ENCODE measurements at regions not wholly inside any gene's neighbourhood (a gene's known extent, or its start where the extent isn't known, plus 50 kb on each side); places are given as distances from the start of the nearest gene placed in this dataset.

DNA sequence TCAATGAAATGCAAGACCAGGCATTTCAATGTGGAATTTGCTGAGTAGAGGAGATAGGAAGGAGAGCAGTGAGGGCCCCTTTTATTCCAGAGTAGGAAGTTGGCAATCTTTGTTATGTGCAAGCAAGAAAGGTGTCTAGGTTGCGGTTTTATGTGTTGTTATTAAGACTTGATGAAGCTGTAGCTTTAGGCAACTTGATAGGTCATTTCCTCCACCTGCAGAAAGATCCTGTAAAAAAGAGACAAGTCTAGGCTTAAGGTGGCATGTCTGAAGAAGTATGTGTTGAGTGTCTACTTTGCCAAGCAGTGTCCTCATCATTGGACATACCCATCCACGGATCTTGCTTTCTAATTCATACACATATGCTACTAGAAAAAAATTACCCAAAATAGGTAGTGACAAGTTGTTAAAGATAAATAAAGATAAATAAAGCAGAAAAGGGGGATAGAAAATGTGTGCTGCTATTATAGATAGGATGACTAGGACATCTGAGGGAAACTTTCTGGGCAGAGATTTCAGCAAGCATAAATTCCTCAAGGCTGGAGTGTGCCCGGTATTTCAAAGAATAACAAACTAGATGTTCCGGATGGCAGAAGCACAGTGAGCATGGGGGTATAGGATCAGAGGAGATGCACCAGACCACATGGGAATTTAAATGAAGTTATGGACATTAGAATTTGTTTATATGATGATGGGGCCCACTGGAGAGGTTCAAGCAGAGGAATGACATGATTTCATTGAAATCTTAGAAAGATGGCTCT, 335.0 kb downstream of the TGFB2 start:
- CTCF ChIA-PET, result interaction anchor here (1.4 kb wide), 1 partner anchor 20 kb away, joined by 3 read pairs; no protein-coding TSS in a partner anchor
- TF ChIP-seq, protein P1, sequence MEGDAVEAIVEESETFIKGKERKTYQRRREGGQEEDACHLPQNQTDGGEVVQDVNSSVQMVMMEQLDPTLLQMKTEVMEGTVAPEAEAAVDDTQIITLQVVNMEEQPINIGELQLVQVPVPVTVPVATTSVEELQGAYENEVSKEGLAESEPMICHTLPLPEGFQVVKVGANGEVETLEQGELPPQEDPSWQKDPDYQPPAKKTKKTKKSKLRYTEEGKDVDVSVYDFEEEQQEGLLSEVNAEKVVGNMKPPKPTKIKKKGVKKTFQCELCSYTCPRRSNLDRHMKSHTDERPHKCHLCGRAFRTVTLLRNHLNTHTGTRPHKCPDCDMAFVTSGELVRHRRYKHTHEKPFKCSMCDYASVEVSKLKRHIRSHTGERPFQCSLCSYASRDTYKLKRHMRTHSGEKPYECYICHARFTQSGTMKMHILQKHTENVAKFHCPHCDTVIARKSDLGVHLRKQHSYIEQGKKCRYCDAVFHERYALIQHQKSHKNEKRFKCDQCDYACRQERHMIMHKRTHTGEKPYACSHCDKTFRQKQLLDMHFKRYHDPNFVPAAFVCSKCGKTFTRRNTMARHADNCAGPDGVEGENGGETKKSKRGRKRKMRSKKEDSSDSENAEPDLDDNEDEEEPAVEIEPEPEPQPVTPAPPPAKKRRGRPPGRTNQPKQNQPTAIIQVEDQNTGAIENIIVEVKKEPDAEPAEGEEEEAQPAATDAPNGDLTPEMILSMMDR (IDR thresholded peaks at IDR 0.05; ENCODE audit: control extremely low read depth, extremely low read depth, low read depth, missing control alignments), result no peak
- POLR2A ChIA-PET, result no interaction called here
- DNase-seq (ENCODE audit: extremely low spot score), result no peak

DNA sequence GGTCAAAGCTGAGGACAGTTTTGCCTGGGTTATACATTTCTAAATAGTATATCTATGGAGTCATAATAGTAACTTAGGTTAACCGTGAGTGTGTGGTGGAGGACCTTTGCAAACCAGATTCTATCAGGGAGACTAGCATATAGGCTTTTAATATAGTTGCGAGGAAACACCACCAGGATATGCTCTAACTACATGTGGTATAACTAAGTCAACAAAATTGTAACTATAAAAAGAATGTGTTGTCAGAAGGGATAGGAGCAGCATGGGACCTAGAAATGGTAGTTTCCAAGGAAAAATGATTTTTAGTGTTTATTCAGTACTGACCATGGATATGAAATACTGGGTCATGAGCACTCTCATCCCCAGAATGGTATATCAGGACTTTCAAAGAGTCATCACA, 338.1 kb downstream of the TGFB2 start:
- DNase-seq (ENCODE audit: extremely low spot score), result no peak
- ChIA-PET CTCF (interaction anchor here (1.3 to 1.5 kb wide), 2 partner anchors 14 to 20 kb away, joined by 3 read pairs; no protein-coding TSS in a partner anchor), POLR2A (no interaction called here)
- TF ChIP-seq, protein P1 (IDR thresholded peaks at IDR 0.05; ENCODE audit: control extremely low read depth, extremely low read depth, low read depth, missing control alignments), result no peak

DNA sequence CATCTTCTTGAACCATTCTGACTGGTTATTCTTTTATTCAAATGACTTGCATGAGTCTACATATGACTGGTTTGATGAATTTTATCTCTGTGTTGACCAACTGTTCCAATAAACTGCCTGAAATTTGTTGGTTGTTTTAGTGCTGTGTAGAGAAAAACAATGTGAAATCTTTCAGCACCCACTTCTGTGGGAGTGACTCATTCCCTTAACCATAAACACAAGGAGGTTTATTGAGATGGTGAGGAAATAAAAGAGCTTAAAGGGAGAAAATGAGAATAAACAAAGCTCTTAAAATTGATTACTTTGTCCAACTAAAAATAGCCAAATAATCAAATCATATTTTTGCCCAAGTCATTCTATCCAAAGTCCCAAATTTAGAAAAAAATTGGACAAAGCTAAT, 341.1 kb downstream of the TGFB2 start:
- CTCF ChIA-PET, result interaction anchor here (0.8 kb wide), 1 partner anchor 15 kb away, joined by 3 read pairs; no protein-coding TSS in a partner anchor
- POLR2A ChIA-PET, result no interaction called here
- DNase-seq (ENCODE audit: extremely low spot score), result no peak
- TF ChIP-seq, protein P1 (IDR thresholded peaks at IDR 0.05; ENCODE audit: control extremely low read depth, extremely low read depth, low read depth, missing control alignments), result no peak

DNA sequence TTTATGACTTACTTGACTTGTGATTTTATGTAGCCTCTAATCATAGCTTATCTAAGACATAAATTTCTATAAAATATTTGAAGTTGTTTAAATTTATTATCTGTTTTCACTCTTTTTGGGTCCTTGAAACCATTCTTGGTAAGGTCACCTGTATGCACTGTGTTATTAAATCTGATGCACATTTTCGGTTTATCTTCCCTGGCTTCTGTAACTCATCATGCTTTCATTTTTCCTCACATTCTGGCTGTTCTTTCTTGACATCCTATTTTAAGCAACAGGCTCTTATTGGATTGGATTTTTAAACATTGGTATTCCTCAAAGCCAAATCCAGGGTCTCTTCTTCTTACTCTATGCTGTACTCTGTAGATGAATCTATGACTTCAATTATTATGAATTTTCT, 341.6 kb downstream of the TGFB2 start:
- POLR2A ChIA-PET, result no interaction called here
- no peak for DNase-seq (ENCODE audit: extremely low spot score)
- TF ChIP-seq, protein P1 (IDR thresholded peaks at IDR 0.05; ENCODE audit: control extremely low read depth, extremely low read depth, low read depth, missing control alignments), result no peak
- CTCF ChIA-PET, result interaction anchor here (0.8 kb wide), 1 partner anchor 16 kb away, joined by 3 read pairs; no protein-coding TSS in a partner anchor

DNA sequence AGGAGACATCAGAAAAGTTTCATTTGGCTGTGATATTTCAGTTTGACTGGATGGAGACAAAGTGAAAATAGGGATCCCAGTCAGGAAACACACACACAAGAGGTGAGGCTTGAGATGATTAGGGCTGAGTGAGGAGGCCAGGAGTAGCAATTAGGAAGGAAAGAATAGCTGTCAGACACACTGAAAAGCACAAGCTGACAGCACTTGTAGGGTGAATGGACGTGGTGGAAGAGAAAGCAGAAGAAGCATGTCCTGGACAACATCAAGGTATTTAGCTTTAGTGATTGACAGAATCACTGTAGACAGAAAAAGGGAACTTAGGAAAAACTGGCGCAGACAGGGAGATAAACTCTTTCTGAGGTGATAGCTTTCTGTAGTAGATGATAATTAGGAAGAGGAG, 347.7 kb downstream of the TGFB2 start:
- POLR2A ChIA-PET, result no interaction called here
- DNase-seq (ENCODE audit: extremely low spot score), result no peak
- TF ChIP-seq, protein P1 (IDR thresholded peaks at IDR 0.05; ENCODE audit: control extremely low read depth, extremely low read depth, low read depth, missing control alignments), result no peak
- CTCF ChIA-PET, result no interaction called here

DNA sequence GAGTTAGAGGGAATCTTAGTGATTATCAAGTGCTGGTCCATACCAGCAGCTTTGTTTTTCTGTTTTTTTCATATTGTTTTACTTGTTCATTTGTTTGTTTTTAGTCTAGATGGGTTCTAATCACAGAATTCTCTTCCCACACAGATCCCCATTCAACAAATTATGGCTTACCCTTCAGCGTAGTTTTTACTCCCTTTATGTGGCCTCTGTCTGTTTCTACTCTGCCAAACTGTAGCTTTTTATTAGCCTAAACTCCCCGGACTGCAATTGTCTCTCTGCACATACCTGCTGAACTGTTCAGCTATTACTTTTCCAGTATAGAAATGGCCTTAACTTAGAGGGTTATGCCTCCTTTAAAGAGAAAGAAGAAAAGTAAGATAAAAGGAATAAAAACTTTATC, 348.5 kb downstream of the TGFB2 start:
- POLR2A ChIA-PET, result no interaction called here
- TF ChIP-seq, protein P1 (IDR thresholded peaks at IDR 0.05; ENCODE audit: control extremely low read depth, extremely low read depth, low read depth, missing control alignments), result no peak
- CTCF ChIA-PET, result no interaction called here
- DNase-seq (ENCODE audit: extremely low spot score), result no peak

Measured in GM10248 (cell line).